Retinal pigment epithelial cell (primary cell): ENCODE measurements at regions not wholly inside any gene's neighbourhood (a gene's known extent, or its start where the extent isn't known, plus 50 kb on each side); places are given as distances from the start of the nearest gene placed in this dataset.
"Not testable (repeated sequence)": the region's sequence is repeated elsewhere in the genome, so short reads cannot be mapped to it uniquely, and the experiment has no call there.

Source experiments
- DNase-seq: peaks from one replicate; pipeline ENCODE4 v3.0.0-alpha.2; 2010; ENCODE audit warnings: low read depth
- H3K4me3 ChIP-seq: 2 replicates; pipeline ENCODE4 v1.5.1; 2011; ENCODE audit warnings: mild to moderate bottlenecking, low read length, control low read depth, moderate library complexity
- TF ChIP-seq, protein P1 (sequence below): conservative IDR thresholded peaks from 2 replicates; pipeline ENCODE4 v1.5.1; 2011; ENCODE audit warnings: low read depth, low read length, control low read depth, inconsistent platforms

DNA sequence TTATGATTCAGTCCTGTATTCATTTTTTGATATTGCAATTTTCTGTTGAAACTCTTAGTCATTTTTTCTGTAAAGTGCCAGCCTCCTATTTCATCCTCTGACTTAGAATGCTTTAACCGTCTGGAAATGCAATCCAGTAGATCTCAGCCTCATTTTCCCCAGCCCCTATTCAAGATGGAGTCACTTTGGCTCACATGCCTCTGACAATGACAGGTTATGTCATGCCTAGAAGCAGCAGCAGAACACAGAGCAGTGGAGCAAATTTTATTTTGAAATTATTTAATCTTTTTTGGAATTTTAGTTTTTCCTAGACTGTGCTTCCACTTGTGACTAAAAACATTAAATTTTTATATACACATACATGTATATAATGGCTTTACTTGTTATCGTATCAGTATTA lies 1053.2 kb downstream of the TAF11L14 start:
- TF ChIP-seq, protein P1, sequence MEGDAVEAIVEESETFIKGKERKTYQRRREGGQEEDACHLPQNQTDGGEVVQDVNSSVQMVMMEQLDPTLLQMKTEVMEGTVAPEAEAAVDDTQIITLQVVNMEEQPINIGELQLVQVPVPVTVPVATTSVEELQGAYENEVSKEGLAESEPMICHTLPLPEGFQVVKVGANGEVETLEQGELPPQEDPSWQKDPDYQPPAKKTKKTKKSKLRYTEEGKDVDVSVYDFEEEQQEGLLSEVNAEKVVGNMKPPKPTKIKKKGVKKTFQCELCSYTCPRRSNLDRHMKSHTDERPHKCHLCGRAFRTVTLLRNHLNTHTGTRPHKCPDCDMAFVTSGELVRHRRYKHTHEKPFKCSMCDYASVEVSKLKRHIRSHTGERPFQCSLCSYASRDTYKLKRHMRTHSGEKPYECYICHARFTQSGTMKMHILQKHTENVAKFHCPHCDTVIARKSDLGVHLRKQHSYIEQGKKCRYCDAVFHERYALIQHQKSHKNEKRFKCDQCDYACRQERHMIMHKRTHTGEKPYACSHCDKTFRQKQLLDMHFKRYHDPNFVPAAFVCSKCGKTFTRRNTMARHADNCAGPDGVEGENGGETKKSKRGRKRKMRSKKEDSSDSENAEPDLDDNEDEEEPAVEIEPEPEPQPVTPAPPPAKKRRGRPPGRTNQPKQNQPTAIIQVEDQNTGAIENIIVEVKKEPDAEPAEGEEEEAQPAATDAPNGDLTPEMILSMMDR: no peak
- DNase-seq: no peak

DNA sequence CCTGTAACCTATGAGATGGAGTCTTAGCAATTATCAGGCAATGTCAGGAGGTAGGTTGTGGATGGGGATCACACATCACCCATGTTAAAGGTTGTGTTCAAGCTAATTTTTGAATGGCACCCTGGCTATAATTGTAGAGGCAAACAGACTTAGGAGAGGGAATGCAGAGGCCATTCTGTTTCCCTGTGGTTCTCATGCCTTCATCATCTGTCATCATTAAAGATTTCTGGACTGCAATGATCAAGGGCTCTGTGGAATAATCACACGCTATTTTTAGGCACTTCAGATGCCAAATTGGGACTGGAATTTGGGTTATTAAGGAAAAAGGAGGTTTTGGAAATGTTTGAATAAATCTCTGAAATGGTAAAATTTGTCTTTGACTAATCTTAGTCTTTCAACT lies 1065.4 kb downstream of the TAF11L14 start:
- no peak for DNase-seq
- TF ChIP-seq, protein P1: no peak
- no peak overlapping the region for H3K4me3 ChIP-seq

More for the DNA sequence above, 1053.2 kb downstream of the TAF11L14 start:
- no peak overlapping the region for H3K4me3 ChIP-seq

DNA sequence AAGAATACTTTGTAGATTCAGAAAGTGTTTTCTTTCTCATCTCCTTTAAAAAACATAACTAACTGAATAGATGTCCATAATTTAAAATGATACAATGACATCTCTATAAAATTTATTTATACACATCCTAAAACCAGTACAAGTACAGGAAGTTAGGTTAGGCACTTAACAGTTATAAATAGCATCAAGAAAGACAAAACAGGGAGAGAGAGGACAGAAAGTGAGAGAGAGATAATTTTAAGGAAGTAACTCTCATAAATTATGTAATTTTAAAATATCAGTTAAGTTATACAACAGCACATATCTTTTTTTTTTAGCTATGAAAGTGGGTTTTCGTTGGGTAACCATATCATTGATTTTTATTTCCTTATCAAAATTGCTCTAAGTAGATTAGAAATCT lies 1068.6 kb downstream of the TAF11L14 start:
- TF ChIP-seq, protein P1: no peak
- no peak for DNase-seq
- no peak overlapping the region for H3K4me3 ChIP-seq

DNA sequence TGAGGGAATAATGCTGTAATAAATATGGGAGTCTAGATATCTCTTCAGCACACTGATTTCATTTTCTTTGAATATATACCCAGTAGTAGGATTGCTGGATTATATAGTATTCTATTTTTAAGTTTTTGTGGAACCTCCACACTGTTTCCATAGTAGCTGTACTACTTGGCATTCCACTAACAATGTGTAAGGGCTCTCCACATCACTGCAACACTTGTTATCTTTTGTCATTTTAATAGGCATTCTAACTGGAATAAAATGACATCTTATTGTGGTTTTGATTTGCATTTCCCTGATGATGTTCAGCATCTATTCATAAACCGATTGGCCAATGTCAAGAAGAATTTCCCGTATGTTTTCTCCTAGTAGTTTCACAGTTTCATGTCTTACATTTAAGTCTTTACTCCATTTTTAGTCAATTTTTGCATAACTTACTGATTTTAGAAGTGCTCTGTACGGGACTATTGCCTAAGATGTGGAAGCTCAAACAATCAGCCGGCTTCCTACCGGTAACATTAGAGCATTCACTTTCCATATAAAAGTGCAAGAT lies 1078.8 kb downstream of the TAF11L14 start:
- TF ChIP-seq, protein P1: no peak
- no peak for DNase-seq
- H3K4me3 ChIP-seq: no peak overlapping the region

DNA sequence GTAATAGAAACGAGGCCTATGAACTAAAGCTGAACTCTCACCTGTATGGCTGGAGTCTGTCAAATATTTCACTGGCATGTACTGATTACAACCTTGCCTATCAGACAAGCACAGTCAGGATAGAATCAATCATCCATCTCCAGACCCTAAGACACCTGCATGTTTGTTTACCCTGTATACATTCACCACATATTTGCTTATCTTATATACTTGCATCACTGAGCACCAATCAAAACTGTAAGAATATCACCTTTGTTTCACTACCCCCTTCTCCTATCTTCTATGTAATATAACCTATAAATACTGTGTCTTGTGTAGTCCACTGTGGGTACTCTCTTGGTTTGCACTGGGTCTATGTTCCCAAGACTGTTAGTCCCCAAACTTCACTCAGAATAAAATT lies 1085.7 kb downstream of the TAF11L14 start:
- no peak overlapping the region for H3K4me3 ChIP-seq
- TF ChIP-seq, protein P1: no peak
- no peak for DNase-seq

DNA sequence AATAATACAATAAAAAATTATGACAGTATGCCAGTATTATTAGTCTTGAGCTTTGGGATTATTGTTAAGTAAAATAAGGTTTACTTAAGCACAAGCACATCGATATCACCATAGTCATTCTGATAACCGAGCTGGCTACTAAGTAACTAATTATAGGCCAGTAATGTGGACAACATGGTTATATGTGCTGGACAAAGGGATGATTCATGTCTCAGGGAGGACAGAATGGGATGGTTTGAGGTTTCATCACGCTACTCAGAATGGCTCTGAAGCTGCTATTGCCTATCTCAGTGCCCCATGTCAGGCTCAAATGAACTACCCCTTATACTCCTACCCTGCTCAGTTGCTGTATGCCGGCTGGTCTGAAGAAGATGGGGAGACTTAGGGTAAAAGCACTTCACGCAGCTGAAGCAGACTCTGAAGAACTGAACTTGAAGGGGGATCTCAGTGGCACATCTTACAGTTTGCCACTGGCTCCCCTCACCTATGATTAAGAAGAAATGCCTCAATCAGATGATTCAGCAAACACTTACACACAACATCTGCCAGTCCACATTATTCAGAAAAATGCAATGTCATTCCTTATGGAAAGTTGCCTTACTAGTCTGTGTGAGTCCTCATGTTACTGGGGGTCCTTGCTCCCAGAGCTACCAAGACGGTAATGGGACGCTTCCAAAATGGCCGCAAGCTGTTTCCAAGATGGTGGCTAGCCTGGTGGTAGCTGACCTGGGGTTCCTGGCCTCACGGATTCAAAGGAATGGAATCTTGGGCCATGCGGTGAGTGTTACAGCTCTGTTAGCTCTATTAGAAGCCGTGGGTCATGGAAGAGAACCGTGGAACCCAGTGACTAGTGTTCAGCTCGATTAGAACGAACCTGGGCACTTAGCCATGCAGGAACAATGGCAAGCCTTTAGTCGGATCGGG lies 1098.6 kb downstream of the TAF11L14 start:
- TF ChIP-seq, protein P1: no peak
- H3K4me3 ChIP-seq: no peak overlapping the region
- DNase-seq: no peak

DNA sequence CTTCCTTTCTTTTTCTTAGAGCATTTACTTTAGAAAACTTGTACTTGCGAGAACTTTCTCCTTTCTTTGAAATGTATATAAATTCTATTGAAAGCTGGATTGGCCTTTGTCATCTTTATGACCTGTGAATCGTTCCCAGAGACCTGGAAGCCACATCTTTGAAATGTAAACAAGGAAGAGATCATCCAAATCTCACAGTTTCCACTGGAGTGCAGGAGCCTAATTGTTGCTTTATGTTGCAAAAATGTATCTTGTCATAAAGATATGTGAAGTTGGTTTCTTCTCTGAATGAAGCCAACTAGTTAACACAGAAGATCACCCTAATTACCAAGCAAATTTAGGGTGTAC lies 1101.8 kb downstream of the TAF11L14 start:
- TF ChIP-seq, protein P1: no peak
- DNase-seq: no peak
- no peak overlapping the region for H3K4me3 ChIP-seq

DNA sequence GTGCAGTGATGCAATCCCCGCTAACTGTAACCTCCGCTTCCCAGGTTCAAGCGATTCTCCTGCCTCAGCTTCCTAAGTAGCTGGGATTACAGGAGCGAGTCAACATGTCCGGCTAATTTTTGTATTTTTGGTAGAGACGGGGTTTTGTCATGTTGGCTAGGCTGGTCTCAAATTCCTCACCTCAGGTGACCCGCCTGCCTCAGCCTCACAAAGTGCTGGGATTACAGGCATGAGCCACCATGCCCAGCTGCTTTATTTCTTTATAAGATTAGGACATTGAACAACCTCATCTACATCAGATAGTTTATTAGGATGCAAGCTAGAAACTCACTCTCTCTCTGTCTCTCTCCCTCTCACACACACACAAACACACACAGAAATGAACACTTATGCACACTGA lies 1102.5 kb downstream of the TAF11L14 start:
- not testable (repeated sequence) for DNase-seq, H3K4me3 ChIP-seq
